ENCODE measurements at regions not wholly inside any gene's neighbourhood (a gene's known extent, or its start where the extent isn't known, plus 50 kb on each side); places are given as distances from the start of the nearest gene placed in this dataset.
"Not testable (repeated sequence)": the region's sequence is repeated elsewhere in the genome, so short reads cannot be mapped to it uniquely, and the experiment has no call there.

DNA sequence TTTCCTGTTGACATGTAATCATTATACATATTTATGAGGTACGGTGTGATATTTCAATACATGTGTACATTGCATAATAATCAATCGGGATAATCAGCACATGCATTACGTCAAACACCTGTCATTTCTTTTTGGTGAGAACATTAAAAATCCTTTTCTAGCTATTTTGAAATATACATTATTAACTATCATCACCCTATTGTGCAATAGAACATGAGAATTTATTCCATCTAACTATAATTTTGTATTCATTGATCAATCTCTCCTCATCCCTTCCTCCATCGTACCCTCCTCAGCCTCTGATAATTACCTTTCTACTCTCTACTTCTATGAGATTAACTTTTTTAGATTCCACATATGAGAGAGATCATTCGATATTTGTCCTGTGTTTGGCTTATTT, 170.9 kb upstream of the GHR start:
- H3K27me3 ChIP-seq = no peaks in the 10 kb centered on the region
- no peak overlapping the region for H3K4me3 ChIP-seq
- DNase-seq = no peak
- TF ChIP-seq POLR2A (IDR thresholded peaks at IDR 0.05) = no peak
- TF ChIP-seq, protein P1, sequence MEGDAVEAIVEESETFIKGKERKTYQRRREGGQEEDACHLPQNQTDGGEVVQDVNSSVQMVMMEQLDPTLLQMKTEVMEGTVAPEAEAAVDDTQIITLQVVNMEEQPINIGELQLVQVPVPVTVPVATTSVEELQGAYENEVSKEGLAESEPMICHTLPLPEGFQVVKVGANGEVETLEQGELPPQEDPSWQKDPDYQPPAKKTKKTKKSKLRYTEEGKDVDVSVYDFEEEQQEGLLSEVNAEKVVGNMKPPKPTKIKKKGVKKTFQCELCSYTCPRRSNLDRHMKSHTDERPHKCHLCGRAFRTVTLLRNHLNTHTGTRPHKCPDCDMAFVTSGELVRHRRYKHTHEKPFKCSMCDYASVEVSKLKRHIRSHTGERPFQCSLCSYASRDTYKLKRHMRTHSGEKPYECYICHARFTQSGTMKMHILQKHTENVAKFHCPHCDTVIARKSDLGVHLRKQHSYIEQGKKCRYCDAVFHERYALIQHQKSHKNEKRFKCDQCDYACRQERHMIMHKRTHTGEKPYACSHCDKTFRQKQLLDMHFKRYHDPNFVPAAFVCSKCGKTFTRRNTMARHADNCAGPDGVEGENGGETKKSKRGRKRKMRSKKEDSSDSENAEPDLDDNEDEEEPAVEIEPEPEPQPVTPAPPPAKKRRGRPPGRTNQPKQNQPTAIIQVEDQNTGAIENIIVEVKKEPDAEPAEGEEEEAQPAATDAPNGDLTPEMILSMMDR (IDR thresholded peaks at IDR 0.05) = no peak
- H3K4me1 ChIP-seq = no peaks in the 10 kb centered on the region
- no peaks in the 10 kb centered on the region for H3K9me3 ChIP-seq
- H3K36me3 ChIP-seq = no peaks in the 10 kb centered on the region
- H3K27ac ChIP-seq = no peak overlapping the region
- intact Hi-C loops (cut with DNase I; ENCODE audit: low total_unique reads) = no loop called here

DNA sequence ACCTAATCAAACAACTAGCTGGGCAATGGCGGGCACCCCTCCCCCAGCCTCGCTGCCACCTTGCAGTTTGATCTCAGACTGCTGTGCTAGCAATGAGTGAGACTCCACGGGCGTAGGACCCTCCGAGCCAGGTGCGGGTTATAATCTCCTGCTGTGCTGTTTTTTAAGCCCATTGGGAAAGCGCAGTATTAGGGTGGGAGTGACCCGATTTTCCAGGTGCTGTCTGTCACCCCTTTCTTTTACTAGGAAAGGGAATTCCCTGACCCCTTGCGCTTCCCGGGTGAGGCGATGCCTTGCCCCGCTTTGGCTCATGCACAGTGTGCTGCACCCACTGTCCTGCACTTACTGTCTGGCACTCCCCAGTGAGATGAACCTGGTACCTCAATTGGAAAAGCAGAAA, 163.3 kb upstream of the GHR start:
- DNase-seq; H3K4me1 ChIP-seq; intact Hi-C loops (cut with DNase I; ENCODE audit: low total_unique reads); H3K9me3 ChIP-seq; H3K27ac ChIP-seq; H3K36me3 ChIP-seq; H3K27me3 ChIP-seq; H3K4me3 ChIP-seq: not testable (repeated sequence)

DNA sequence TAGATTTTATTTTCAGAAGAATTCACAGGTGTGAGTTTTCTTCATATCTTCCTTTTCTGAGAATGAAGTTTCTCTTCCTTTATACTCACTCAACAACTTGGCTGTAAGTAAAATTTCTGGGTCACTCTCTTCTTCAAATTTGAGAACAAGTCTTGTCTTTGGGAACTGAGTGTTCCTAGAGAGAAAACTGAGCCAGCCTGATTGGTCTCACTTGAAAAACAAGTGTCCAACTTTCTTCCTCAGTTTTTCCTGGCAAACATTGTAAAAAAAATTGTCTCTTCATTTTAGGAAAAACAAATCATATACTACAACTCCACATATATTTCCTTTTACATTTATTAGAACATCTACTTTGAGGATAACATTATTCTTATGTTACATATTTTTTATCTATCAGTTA, 156.1 kb upstream of the GHR start:
- Histone ChIP-seq H3K27ac (no peak overlapping the region), H3K27me3 (no peaks in the 10 kb centered on the region), H3K9me3 (no peaks in the 10 kb centered on the region), H3K4me1 (no peaks in the 10 kb centered on the region), H3K36me3 (no peaks in the 10 kb centered on the region), H3K4me3 (no peak overlapping the region)
- TF ChIP-seq, protein P1 (IDR thresholded peaks at IDR 0.05) = no peak
- no peak for TF ChIP-seq POLR2A (IDR thresholded peaks at IDR 0.05)
- intact Hi-C loops (cut with DNase I; ENCODE audit: low total_unique reads) = no loop called here
- DNase-seq = no peak

DNA sequence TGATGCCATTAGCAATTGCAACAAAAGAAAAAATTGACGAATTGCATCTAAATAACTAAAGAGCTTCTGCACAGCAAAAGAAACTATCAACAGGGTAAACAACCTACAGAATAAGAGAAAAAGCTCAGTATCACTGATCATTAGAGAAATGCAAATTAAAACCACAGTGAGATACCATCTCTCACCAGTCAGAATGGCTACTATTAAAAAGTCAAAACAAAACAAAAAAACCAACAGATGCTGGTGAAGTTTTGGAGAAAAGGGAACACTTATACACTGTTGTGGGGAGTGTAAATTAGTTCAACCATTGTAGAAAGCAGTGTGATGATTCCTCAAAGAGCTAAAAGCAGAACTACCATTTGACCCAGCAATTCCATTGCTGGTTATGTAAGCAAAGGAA, 155.1 kb upstream of the GHR start:
- H3K27ac ChIP-seq = not testable (repeated sequence)

DNA sequence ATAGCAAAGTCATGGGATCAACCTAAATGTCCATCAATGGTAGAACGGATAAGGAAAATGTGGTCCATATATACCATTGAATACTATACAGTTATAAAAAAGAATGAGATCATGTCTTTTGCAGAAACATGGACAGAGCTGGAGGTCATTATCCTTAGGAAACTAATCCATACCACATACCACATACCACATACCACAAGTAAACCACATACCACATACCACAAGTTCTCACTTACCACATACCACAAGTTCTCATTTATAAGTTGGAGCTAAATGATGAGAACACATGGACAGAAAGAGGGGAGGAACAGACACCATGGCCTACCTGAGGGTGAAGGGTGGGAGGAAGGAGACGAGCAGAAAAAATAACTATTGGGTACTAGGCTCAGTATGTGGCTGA, 154.6 kb upstream of the GHR start:
- Histone ChIP-seq H3K4me3 (no peak overlapping the region), H3K9me3 (no peaks in the 10 kb centered on the region), H3K36me3 (no peaks in the 10 kb centered on the region), H3K27me3 (no peaks in the 10 kb centered on the region), H3K4me1 (no peaks in the 10 kb centered on the region), H3K27ac (no peak overlapping the region)
- intact Hi-C loops (cut with DNase I; ENCODE audit: low total_unique reads) = no loop called here
- TF ChIP-seq, protein P1 (IDR thresholded peaks at IDR 0.05) = no peak
- TF ChIP-seq POLR2A (IDR thresholded peaks at IDR 0.05) = no peak
- no peak for DNase-seq

More for the DNA sequence above, 155.1 kb upstream of the GHR start:
- H3K27me3 ChIP-seq; H3K4me1 ChIP-seq; DNase-seq; intact Hi-C loops (cut with DNase I; ENCODE audit: low total_unique reads); H3K9me3 ChIP-seq; H3K36me3 ChIP-seq; H3K4me3 ChIP-seq: not testable (repeated sequence)

DNA sequence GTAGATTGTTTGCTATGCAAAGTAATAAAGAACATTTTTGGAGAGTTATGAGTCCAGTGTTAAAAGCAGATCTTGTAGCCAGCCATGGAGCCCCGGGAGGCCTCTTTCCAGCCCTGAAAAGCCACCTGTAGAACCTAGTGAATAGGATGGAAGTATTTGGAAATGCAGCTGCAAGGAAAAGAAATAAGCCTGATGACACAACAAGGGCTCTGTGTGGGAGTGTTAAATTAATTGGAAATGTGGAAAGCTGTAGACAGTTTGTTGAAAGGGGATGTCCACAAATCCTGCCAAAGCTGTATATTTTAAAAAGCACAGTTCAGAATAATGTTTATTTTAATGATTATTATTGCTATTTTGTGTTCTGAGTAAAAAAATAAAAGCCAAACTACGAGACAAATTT, 152.5 kb upstream of the GHR start:
- no peaks in the 10 kb centered on the region for H3K36me3 ChIP-seq
- TF ChIP-seq, protein P1 (IDR thresholded peaks at IDR 0.05) = no peak
- no peak for TF ChIP-seq POLR2A (IDR thresholded peaks at IDR 0.05)
- no peak overlapping the region for H3K27ac ChIP-seq
- H3K4me1 ChIP-seq = no peaks in the 10 kb centered on the region
- intact Hi-C loops (cut with DNase I; ENCODE audit: low total_unique reads) = no loop called here
- H3K9me3 ChIP-seq = no peaks in the 10 kb centered on the region
- H3K4me3 ChIP-seq = no peak overlapping the region
- no peaks in the 10 kb centered on the region for H3K27me3 ChIP-seq
- no peak for DNase-seq

All from uterus (tissue), 3 donors.